HG02840 (cell line): ENCODE measurements at regions not wholly inside any gene's neighbourhood (a gene's known extent, or its start where the extent isn't known, plus 50 kb on each side); places are given as distances from the start of the nearest gene placed in this dataset.
A peak's percentile ranks its signal among the peaks of the same experiment; 100 is the strongest.

Source experiments
- ATAC-seq: cut with Tn5 transposase; IDR thresholded peaks from one replicate; pipeline ENCODE4 v1.9.1; 2021; ENCODE audit warnings: mild to moderate bottlenecking, moderate library complexity, moderate number of reproducible peaks; ENCODE audit not compliant: unreplicated experiment, low FRiP score

DNA sequence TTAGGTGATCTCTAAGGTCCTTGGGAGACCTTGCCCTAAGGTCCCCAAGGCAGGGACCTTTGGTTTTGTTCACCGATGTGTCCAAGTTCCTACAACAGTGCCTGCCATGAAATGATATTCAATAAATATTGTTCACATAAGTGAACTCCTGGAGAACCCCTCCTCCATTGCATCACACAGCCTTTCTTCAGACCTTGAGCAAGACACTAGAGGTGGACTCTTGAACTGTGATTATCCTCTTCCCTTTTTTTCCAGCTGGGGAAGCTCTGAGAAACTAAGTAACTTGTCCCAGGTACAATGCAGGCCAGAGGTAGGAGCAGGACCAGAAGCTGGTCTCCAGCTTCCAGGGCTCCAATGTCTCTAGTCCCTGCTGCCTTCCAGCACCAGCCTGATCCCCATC, 76.6 kb upstream of the LMO1 start:
- ATAC-seq: no peak

DNA sequence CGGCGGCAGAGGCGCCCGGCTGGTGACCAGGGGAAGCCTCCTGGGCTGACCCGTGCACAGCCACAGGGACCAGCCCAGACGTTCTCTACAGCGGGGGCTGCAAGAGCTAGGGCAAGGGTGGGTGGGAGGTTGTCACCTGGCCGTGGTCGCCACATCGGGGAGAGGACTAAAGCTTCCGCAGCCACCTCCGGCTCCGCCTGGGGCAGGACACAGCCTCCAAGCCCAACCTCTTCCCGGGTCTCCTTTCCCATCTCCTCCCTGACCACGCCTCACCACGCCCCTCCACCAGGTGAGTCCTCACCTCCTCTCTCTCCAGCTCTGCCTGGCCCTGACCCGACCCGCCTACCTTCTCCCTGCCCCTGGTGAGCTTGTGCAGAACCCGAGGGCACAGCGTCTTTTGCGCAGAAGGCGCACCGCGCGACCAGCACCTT, 75.9 kb upstream of the LMO1 start:
- no peak for ATAC-seq

DNA sequence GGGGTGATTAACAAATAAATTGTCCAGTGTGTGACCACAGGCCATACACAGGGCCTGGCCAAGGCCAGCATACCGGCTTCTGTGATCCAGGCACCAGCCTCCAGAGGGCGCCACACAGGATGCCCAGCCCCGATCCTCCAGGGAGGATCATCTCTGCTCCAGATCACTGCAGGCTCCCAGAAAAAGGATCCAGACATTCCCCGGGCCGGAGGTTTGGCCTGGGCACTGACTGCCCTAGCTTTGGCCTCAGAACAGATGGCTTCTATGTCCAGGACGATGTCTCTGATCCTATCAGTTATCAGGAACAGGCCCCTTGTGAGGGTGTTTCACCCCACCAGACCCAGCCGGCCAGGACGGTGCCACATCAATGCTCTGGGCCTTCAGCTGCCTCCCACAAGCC, 74.5 kb upstream of the LMO1 start:
- ATAC-seq: no peak

DNA sequence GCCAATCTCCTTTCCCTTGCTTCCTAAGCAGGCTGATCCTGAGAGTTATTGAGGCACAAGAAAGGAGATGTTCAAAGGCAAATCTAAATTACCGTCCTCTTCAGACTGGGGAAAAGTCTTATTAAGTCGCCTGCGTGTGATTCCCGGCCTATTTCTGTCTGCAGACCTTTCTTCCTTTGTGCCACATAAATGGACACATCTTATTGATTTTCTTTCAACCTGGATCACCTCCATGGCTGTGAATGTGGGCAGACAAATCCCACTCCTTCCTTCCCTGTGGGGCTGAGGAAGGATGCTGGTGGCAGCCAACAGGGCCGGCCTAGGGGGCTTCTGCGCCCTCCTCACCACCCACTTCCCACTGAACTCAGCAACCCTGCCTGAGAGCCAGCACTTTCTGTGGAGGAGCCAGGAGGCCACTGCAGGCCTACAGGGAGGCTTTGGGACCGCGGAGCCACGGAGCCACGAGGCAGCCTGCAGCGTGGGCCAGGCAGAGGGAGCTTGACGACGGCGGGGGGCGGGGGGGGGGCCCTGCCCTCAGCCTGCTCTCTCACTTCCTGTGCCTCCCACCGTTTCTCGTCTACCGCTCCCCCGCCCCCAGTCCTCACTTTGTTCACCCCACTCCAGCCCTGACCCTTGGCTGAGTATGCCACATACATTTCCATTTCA, 73.6 kb upstream of the LMO1 start:
- ATAC-seq: no peak

DNA sequence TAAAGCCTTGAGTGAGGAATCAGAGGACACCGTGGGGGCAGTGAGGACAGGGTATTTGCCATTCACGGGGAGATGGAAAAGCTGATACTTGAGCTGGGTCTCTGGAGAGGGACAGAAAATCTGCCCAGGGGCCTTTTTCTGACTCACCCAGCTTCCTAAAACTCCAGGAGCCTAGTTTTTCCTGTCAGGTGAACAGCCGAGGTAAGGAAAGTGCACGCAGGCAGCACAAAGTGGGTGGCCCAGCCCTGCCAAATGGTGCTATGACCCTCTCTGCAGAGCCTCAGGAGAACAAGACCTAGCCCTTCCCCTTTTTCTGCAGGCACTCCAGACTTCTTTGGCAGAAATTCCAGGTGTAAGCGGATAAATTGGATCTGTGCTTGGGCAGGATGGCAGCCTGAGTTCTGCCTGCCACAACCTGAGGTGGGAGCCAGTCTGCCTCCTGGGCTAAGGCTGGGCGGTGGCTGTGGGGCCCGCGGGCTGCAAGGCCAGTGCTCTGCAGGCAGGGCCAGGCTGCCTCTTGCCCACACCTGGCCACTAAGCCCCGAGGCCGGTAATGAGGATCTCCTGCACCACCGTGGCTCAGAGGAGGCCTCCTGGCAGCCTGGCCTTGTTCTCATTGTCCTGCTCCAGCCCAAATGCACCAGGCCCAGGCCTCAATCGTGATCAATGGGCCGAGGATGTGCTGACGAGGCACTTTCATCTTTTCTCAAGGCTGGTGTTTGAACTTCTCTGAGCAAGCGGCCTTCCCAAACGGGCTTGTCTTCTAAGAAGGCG, 72.9 kb upstream of the LMO1 start:
- ATAC-seq: no peak

DNA sequence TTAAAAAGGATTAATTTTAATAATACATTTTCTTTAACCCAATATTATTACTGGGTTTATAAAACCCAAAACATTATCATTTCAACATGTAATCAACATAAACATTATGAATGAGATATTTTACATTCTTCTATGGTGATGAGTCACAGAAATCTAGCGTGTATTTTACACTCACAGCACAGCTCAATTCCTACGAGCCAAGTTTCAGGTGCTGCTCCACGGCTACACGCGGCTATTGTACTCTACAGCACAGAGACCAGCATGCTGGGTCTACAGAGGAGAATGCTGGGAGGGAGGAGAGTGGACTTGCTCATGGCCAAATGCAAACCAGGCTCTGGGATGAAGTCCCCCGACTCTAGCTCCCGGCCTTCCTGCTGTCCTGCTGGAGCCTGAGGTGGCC, 72.0 kb upstream of the LMO1 start:
- ATAC-seq: no peak

DNA sequence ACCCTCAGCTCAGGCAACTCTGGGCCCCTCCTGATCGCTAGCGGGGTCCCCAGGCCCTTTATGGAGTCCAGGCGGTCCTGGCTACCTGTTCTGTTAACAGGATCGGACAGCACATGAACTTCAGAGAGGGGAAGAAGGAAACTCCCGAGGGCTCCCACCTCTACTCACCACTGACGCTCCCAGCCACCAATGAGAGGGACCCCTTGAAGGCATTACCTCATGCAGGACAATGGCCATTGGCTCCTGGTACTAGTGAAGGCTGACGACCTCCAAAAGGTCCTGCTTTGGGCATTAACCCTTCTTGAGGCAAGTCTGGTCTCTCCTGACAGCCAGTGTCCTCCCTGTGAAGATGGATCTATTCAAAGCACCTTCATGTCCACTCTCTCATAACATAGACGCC, 71.5 kb upstream of the LMO1 start:
- ATAC-seq: no peak

DNA sequence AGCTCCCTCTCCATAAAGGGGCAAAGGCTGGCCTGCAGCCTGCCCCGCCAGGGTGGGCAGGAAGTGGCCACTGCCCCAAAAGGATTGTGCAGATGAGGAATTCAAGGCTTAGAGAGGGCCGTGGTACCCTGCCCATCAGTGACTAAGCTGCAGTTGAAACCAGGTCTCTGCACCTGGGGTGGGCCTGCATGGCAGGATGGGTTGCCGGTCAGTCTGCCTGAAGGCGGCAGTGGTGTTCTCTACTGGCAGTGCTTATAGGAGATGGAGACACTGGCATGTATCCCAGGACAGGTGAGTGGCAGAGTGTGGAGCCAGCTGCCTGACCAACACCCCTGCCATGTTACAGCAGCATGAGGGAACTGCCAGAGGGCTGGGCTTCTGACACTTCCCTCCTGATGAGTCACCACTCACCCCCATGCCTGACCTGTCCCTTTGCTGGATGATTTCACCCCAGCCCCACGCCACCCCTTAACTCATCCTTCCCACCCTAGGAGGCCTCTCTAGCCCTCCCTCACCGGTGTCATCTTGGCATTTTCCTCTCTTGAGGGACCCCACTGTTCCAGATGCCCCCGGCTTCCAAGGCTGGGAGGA, 70.2 kb upstream of the LMO1 start:
- ATAC-seq: no peak

DNA sequence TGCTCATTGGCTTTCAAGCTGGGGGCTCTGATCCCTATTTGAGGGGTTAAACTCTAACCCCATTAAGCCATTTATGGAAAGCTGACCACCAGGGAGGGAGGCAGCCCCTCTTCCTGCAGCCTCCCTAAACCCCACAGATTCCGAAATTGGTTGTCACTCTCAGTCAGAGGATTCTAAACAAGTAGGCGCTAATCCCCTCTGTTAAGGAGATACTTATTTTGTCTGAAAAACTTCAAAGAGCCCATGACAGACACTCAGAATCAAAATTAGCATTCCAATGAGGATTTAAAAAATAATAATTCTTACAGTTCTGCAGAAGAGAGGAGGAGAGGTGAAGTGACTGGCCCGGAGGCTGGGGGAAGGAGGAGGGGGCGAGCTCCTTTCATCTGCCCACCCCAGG, 69.7 kb upstream of the LMO1 start:
- no peak for ATAC-seq

DNA sequence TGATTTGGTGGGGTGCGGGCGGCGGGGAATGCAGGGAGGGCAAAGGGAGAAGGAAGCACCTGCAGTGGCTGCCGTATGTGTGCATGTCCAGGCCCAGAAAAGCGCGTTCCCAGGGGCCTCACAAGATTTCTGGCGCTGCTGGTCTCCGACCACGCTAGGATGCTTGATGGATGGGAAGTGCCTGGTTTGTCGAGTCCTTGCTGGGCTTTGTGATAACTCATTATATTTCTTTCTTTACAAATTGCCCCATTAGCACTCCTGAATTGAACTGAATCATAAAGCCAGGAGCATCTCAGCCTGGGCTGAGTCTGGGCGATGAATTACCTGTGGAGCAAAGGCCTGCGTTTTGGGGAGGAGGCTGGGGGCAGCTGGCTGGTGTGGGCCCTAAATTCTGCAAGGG, 69.2 kb upstream of the LMO1 start:
- no peak for ATAC-seq

DNA sequence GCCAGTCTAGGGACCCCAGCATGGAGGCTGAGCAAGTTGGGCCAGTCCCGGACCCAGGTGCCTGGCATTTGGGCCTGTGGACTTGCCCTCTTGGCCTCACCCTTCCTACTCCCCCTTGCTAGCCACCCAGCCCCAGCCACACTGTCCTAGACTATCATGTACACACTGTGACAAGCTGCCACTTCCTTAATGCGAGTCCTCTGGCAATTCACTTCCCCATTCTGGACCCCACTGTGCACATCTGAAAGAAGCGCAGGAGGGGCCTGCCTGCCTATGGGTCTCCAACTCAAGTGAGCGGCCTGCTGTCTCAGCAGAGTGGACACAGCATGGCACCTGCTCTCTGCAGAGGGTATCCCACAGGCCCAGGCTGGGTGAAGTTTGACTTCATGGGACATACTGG, 68.5 kb upstream of the LMO1 start:
- no peak for ATAC-seq

DNA sequence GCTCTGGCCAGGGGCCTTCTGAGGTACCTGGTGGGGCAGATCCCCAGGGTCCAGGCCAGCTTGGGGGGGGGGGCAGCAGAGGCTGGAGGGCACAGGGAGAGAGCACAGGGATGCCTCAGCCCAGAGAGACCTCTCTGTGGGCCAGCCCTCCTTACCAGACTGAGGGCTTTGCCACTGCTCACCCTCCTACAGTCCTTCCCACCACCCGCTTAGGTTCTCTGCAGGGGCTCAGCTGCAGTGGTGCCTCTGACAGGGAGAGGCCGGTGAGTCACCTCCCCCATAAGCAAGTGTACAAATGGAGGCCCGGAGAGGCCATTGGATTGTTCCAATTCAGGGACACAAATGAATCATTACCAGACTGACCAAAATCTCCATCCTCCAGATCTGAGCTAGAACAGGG, 68.1 kb upstream of the LMO1 start:
- ATAC-seq: no peak

DNA sequence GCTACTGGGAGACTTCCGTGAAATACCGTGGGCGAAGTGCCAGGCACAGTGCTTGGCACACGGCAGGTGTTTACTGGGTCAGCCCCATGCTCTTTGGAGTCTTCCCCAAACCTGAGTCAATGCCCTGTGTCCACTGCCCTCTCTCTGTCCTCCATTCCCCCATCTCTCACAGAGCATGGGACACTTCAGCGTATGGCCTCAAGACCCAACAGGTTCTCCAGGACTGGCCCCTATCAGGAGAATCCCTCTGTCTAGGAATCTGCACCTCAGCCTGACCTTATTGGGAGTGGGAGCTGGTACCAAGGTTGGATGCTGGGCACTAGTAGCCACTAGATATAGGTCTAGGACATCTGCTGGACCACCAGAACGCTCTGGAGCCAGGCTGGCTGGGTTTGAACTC, 67.2 kb upstream of the LMO1 start:
- no peak for ATAC-seq

DNA sequence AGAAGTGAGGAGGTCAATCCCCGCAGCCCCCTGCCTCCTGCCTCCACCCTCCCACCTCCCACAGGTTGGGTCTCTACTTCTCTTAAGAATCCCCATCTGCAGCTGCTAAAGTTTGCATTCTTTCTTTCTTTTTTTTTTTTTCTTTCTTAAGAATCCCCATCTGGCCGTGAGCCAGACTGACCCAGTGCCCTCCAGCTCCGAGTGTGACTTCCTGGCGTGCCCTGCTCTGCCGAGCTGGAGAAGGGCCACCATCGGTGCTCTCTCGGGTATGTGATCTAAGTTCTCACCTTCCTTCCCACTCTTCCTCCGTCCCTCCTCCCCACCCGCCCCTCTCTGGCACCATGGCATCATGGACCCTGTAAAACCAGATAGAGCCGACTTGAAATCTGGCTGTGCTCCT, 66.7 kb upstream of the LMO1 start:
- no peak for ATAC-seq

DNA sequence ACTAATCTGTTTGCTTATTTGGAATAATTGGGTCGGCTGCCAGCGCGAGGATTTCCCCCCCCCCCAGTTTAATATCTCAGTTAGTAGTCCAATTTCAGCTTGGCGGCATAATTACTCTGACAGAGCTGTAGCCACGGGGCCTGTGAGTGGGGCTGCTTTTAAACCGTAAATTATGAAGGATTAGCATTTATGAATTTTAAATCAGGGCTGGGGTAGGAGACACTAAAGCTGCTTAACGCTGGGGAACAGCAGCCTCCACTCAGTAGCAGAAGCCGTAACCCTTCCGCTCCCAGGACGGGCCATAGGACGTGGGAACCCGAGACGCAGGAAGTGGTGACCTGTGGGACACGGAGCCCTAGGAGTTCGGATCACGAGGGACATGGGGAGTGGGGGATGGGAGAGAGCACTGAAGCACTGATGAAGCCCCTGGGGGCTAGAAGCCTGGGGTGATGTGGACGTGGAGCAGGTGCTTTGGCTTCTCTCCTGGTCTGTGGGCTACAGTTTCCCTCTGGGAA, 66.2 kb upstream of the LMO1 start:
- no peak for ATAC-seq

DNA sequence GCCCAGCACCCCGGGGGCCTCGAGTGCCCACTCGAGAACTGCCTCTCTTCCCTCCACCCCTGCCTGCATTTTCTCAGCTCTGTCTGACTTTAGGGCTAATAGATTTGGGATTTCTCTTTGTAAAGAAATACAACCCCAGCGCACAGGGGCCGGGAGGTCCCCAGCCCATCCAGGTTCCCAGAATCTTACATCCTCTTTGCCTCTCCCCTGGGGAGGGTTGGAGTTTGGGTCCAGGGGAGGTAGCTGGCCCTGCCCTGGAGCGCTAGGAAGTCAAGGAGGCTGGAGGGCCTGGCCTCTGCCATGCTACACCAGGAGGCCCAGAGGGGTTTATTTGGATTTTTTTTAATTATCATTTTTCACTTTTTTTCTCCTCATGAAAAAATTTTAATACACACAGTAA, 65.7 kb upstream of the LMO1 start:
- ATAC-seq: no peak

DNA sequence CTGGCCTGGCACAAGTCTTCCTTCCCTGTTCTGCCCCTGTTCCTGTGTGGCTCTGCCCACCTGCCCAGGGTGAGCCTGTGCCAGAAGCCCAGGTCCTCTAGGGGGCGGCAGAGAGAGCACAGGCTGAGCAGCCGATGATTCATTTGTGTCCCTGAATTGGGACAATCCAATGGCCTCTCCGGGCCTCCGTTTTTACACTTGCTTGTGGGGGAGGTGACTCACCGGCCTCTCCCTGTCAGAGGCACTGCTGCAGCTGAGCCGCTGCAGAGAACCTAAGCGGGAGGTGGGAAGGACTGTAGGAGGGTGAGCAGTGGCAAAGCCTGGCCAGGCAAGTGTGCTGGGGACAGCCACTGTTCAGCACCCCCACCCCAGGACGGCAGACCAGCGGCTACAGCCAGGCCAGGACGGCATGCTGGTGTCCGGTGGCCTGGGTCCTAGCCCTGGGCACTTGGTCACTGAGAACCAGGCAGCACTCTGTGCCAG, 65.2 kb upstream of the LMO1 start:
- ATAC-seq: peak; percentile 58

DNA sequence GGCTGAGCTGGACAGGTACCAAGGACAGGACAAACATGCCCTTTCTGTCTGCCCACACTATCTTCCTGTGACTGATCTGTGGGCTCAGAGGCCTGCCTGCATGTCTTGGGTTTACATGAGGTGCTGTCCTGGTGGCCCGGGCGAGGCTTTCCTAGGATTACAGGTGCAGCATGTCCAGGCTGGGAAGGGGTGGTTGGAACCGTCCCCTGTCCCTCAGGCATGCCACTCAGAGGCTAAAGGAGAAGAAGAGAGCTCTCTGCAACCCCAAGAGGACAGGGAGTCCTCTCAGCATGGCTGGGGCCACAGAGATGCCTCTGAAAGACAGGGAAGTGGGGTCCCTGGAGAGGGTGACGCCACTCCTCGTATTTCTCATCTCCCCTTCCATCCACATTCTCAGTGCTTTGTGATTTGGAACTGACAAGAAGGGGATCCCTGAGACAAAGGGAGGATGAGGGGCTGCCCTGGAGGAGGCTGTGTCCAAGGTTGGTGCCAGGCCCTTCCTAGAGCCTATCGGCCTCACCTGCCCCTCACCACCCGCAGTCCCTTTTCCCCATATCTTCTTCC, 64.6 kb upstream of the LMO1 start:
- ATAC-seq: no peak

DNA sequence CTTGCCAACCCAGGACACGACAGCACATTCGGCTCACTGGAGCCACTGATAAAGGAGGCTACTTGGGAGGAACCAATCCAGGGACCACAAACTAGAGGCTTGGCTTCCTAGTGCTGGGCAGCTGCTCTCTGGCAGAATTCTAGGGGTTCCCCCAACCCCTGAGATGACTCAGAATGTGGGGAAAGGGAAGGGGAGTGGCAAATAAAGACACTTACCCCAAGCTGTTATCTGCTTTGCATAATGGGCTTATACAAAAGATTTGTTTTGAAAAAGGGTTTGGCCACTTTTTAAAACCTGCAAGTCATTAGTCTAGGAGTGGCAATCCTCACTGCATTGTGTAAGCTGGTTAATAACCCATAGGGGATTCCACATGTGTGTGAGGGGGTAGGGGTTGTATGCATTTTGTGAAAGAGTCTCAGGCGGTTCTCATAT, 64.1 kb upstream of the LMO1 start:
- peak; percentile 62 for ATAC-seq

DNA sequence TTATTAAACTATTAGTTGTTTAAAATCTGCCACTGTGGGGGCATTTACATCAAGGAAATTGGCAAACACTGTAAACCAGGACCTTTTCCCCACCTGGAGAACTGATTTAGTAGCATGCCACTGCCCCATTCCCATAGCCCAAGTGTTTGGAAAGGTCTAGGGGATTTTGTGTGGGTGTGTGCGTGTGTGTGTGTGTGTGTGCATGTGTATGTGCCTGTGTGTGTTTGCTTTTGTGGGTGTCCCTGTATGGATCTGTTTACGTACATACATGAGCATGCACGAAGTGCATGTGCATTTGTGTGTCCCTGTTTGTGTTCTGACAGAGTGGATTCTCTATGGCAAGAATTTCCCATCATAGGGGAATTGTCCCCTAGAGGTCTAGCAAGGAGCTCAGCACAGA, 62.7 kb upstream of the LMO1 start:
- ATAC-seq: no peak

DNA sequence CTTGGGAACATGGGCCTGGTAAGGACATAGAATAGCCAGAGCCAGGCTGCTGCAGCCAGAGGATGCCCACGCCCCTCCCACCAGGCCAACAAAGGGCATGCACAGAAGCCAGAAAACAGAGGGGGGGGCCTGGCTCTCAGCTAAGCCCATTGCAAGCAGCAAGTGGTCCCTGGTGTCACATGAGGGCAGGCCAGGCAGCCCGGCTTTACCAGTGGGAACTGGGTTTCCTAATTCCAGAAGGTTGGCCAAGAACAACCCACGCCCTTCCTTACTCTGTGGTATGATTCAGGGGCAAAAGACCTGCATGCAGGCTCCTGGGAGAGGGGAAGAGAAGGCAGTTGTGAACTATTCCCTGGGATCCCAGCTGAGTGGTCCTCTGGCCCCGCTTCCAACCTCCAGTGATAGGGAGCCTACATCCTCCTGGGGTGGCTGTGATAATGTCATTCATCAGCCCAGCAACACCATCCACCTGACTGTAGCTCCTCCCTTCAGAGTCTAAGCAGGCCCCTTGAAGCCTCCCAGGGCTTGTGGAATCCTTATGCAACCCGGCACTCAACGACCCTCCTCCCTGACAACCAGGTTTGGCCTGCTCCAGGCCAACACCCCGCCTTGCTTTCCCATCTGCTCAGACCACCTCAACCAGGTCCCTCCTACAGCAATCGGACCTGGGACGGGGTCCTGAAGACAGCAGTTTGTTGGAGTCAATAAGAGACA, 62.1 kb upstream of the LMO1 start:
- no peak for ATAC-seq
